GM18519 (cell line): ENCODE measurements at regions not wholly inside any gene's neighbourhood (a gene's known extent, or its start where the extent isn't known, plus 50 kb on each side); places are given as distances from the start of the nearest gene placed in this dataset.
"Not testable (repeated sequence)": the region's sequence is repeated elsewhere in the genome, so short reads cannot be mapped to it uniquely, and the experiment has no call there.

Experiments used
- ATAC-seq: cut with Tn5 transposase; IDR thresholded peaks from one replicate; pipeline ENCODE4 v1.9.1; 2021; ENCODE audit warnings: mild to moderate bottlenecking, moderate library complexity; ENCODE audit not compliant: unreplicated experiment, low FRiP score

- no peak for ATAC-seq
Measured at GRCh38 chr4:27117453-27117852, 256.8 kb downstream of the STIM2 start.

GRCh38 chr4:27119239-27119638 is 258.6 kb downstream of the STIM2 start:
- ATAC-seq, result no peak

GRCh38 chr4:27121830-27122229 is 261.2 kb downstream of the STIM2 start:
- ATAC-seq, result no peak

- no peak for ATAC-seq
Measured at GRCh38 chr4:27123123-27123768, 262.6 kb downstream of the STIM2 start.

GRCh38 chr4:27123769-27124124 is 263.1 kb downstream of the STIM2 start:
- no peak for ATAC-seq

- ATAC-seq, result not testable (repeated sequence)
Measured at GRCh38 chr4:27126895-27127294, 266.3 kb downstream of the STIM2 start.

- ATAC-seq, result no peak
Measured at GRCh38 chr4:27128443-27128842, 267.8 kb downstream of the STIM2 start.

GRCh38 chr4:27129871-27130366 is 269.3 kb downstream of the STIM2 start:
- no peak for ATAC-seq

- no peak for ATAC-seq
Measured at GRCh38 chr4:27132497-27132896, 271.9 kb downstream of the STIM2 start.

GRCh38 chr4:27140486-27140885 is 279.8 kb downstream of the STIM2 start:
- ATAC-seq, result no peak

GRCh38 chr4:27141530-27141929 is 280.9 kb downstream of the STIM2 start:
- no peak for ATAC-seq

- no peak for ATAC-seq
Measured at GRCh38 chr4:27142841-27143240, 282.2 kb downstream of the STIM2 start.

- no peak for ATAC-seq
Measured at GRCh38 chr4:27145597-27145996, 285.0 kb downstream of the STIM2 start.

- ATAC-seq, result no peak
Measured at GRCh38 chr4:27148211-27148895, 287.7 kb downstream of the STIM2 start.

- no peak for ATAC-seq
Measured at GRCh38 chr4:27149541-27150212, 289.0 kb downstream of the STIM2 start.

- no peak for ATAC-seq
Measured at GRCh38 chr4:27152703-27153102, 292.1 kb downstream of the STIM2 start.

- no peak for ATAC-seq
Measured at GRCh38 chr4:27154706-27155105, 294.1 kb downstream of the STIM2 start.

GRCh38 chr4:27161191-27161590 is 300.6 kb downstream of the STIM2 start:
- no peak for ATAC-seq

GRCh38 chr4:27168783-27169182 is 308.1 kb downstream of the STIM2 start:
- ATAC-seq, result no peak

GRCh38 chr4:27173280-27173679 is 312.6 kb downstream of the STIM2 start:
- ATAC-seq, result no peak

GRCh38 chr4:27176400-27176799 is 315.8 kb downstream of the STIM2 start:
- no peak for ATAC-seq

- ATAC-seq, result no peak
Measured at GRCh38 chr4:27176881-27177280, 316.2 kb downstream of the STIM2 start.
